Bronchial epithelial cell (primary cell): ENCODE measurements at regions not wholly inside any gene's neighbourhood (a gene's known extent, or its start where the extent isn't known, plus 50 kb on each side); places are given as distances from the start of the nearest gene placed in this dataset.
A peak's percentile ranks its signal among the peaks of the same experiment; 100 is the strongest.
"Not testable (repeated sequence)": the region's sequence is repeated elsewhere in the genome, so short reads cannot be mapped to it uniquely, and the experiment has no call there.

Experiments used
- DNase-seq: peaks from one replicate; pipeline ENCODE4 v3.0.0-alpha.2; 2010; ENCODE audit warnings: low read depth
- FAIRE-seq: peaks from 2 replicates; lab custom pipeline; 2011; peaks lifted over from hg19 to GRCh38; lab: Jason Lieb, UNC
- H3K27me3 ChIP-seq: 2 replicates; pipeline ENCODE4 v1.5.1; 2011; ENCODE audit warnings: low read length; ENCODE audit not compliant: control insufficient read depth, insufficient read depth
- H3K36me3 ChIP-seq: 2 replicates; pipeline ENCODE4 v1.5.1; 2011; ENCODE audit warnings: low read length; ENCODE audit not compliant: control insufficient read depth, insufficient read depth
- H3K4me3 ChIP-seq: 2 replicates; pipeline ENCODE4 v1.5.1; 2011; ENCODE audit warnings: mild to moderate bottlenecking, low read depth, low read length, control low read depth
- TF ChIP-seq, protein P1 (sequence below): IDR thresholded peaks from 2 replicates; pipeline ENCODE4 v1.5.1; 2011; ENCODE audit warnings: mild to moderate bottlenecking, moderate library complexity, low read length, control low read depth, inconsistent platforms; ENCODE audit not compliant: insufficient read depth, severe bottlenecking

DNA sequence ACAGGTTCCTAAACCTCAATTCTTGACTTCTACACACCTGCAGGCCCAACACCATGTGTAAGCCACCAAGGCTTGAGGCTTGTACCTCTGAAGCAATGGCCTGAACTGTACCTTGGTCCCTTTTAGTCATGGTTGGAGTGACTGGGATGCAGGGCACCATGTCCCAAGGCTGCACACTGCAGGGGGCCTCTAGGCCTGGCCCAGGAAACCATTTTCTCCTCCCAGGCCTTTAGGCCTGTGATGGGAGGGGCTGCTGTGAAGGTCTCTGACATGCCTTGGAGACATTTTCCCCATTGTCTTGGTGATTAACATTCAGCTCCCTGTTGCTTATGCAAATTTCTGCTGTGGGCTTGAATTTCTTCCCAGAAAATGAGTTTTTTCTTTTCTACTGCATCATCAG lies 75.8 kb upstream of the ZNF678 start:
- DNase-seq (no peak), FAIRE-seq (no peak)
- Histone ChIP-seq H3K4me3 (no peak overlapping the region), H3K36me3 (no peaks in the 10 kb centered on the region), H3K27me3 (no peaks in the 10 kb centered on the region)
- TF ChIP-seq, protein P1, sequence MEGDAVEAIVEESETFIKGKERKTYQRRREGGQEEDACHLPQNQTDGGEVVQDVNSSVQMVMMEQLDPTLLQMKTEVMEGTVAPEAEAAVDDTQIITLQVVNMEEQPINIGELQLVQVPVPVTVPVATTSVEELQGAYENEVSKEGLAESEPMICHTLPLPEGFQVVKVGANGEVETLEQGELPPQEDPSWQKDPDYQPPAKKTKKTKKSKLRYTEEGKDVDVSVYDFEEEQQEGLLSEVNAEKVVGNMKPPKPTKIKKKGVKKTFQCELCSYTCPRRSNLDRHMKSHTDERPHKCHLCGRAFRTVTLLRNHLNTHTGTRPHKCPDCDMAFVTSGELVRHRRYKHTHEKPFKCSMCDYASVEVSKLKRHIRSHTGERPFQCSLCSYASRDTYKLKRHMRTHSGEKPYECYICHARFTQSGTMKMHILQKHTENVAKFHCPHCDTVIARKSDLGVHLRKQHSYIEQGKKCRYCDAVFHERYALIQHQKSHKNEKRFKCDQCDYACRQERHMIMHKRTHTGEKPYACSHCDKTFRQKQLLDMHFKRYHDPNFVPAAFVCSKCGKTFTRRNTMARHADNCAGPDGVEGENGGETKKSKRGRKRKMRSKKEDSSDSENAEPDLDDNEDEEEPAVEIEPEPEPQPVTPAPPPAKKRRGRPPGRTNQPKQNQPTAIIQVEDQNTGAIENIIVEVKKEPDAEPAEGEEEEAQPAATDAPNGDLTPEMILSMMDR, result no peak

DNA sequence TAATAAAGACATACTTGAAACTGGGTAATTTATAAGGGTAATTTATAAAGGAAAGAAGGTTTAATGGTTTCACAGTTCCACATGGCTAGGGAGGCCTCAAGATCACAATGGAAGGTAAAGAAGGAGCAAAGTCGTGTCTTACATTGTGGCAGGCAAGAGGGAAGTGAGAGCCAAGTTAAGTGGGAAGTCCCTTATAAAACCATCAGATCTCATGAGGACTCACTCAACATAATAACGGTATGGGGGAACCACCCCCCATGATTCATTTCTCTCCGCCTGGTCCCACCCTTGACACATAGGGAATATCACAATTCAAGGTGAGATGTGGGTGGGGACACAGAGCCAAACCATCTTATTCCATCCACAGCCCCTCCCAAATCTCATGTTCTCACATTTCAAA lies 76.8 kb upstream of the ZNF678 start:
- FAIRE-seq (no peak), DNase-seq (no peak)
- Histone ChIP-seq H3K4me3 (no peak overlapping the region), H3K36me3 (no peaks in the 10 kb centered on the region), H3K27me3 (no peaks in the 10 kb centered on the region)
- TF ChIP-seq, protein P1, result no peak

DNA sequence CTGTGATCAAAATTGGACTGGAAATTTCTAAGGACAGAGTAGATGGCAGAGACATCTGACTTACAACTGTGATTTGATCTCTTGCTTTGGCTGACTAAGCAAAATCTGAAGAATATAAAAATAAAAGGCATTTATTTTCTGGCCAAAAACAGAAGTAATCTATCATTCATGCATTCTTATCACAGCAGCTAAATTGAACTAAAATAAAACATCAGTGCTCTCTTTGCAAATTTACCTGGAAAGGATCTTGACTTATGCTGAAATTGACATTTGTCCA lies 81.4 kb upstream of the ZNF678 start:
- DNase-seq, result no peak
- no peaks in the 10 kb centered on the region for H3K36me3 ChIP-seq
- TF ChIP-seq, protein P1, result no peak
- no peak overlapping the region for H3K4me3 ChIP-seq
- no peak for FAIRE-seq
- no peaks in the 10 kb centered on the region for H3K27me3 ChIP-seq

DNA sequence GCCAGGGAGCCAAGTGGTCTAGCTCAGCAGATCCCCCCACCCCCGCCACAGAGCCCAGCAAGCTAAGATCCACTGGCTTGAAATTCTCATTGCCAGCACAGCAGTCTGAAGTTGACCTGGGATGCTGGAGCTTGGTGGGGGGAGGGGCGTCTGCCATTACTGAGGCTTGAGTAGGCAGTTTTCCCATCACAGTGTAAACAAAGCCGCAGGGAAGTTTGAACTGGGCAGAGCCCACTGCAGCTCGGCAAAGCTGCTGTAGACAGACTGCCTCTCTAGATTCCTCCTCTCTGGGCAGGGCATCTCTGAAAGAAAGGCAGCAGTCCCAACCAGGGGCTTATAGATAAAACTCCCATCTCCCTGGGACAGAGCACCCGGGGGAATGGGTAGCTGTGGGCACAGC lies 89.3 kb upstream of the ZNF678 start:
- H3K4me3 ChIP-seq, H3K27me3 ChIP-seq, H3K36me3 ChIP-seq, FAIRE-seq, DNase-seq: not testable (repeated sequence)

DNA sequence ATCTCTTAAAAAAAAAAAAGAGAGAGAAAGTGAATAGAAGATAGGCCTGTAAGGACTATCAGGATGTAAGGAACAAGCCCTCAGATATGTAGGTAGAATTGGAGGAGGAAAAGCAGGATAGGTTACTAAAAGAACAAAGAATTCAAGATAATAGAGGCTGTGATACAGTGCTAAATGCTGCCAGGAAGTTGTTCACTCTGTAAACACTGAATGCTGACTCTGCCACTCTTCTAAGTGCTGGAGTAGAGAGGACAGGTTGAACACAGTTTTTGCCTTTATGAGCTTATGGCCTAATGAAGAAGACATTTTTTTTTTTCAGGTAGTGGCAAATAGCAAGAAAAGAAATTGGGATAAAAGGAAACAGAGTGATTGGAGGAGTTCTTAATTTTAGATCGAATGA lies 90.6 kb upstream of the ZNF678 start:
- FAIRE-seq, result no peak

DNA sequence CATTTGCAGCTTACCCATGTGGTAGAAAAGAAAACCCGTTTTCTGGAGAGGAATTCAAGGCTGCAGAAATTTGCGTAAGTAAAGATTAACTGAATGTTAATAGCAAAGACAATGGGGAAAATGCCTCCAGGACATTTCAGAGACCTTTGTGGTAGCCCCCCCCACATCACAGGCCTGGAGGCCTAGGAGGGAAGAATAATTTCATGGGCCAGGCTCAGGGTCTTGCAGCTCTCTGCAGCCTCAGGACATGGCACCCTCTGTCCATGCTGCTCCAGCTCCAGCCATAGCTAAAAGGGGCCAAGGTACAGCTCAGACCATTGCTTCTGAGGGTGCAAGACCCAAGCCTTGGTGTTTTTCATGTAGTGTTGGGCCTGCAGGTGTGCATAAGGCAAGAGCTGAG lies 92.7 kb upstream of the ZNF678 start:
- TF ChIP-seq, protein P1, result no peak
- FAIRE-seq, result no peak
- DNase-seq, result no peak
- Histone ChIP-seq H3K4me3 (no peak overlapping the region), H3K27me3 (peaks cover 4% of the 10 kb centered on the region), H3K36me3 (no peaks in the 10 kb centered on the region)

More for the DNA sequence above, 90.6 kb upstream of the ZNF678 start:
- Histone ChIP-seq H3K36me3 (no peaks in the 10 kb centered on the region), H3K27me3 (no peaks in the 10 kb centered on the region), H3K4me3 (no peak overlapping the region)
- peak; percentile 22 for DNase-seq
- TF ChIP-seq, protein P1, result no peak
